GM23338 (cell line): ENCODE measurements at regions not wholly inside any gene's neighbourhood (a gene's known extent, or its start where the extent isn't known, plus 50 kb on each side); places are given as distances from the start of the nearest gene placed in this dataset.

Experiments
- ATAC-seq: fragments of 200-7000 bp; cut with Tn5 transposase; 3 replicates; pipeline ENCODE4 v1.9.1; 2020
- DNase-seq: peaks from one replicate; pipeline ENCODE4 v3.0.0-alpha.2; 2015; ENCODE audit warnings: low spot score
- H2AFZ ChIP-seq: fragments of 200-600 bp; sonication (generic); 2 replicates; pipeline ENCODE4 v1.8.0; 2016; ENCODE audit warnings: antibody characterized with exemption, mild to moderate bottlenecking, moderate library complexity
- H3F3A ChIP-seq: fragments of 200-600 bp; sonication (generic); replicated peaks from 2 replicates; pipeline ENCODE4 v1.8.0; 2017; ENCODE audit warnings: antibody characterized with exemption, mixed run types, low read depth
- H3K27ac ChIP-seq: fragments of 200-600 bp; sonication (generic); 2 replicates; pipeline ENCODE4 v1.6.1; 2016; ENCODE audit warnings: low read depth
- H3K27me3 ChIP-seq: fragments of 200-600 bp; sonication (generic); 2 replicates; pipeline ENCODE4 v1.8.0; 2016; ENCODE audit warnings: mild to moderate bottlenecking, mixed run types, moderate library complexity; ENCODE audit not compliant: insufficient read depth
- H3K36me3 ChIP-seq: fragments of 200-600 bp; sonication (generic); 2 replicates; pipeline ENCODE4 v1.8.0; 2016; ENCODE audit warnings: mild to moderate bottlenecking; ENCODE audit not compliant: insufficient read depth
- H3K4me1 ChIP-seq: fragments of 200-600 bp; sonication (generic); 2 replicates; pipeline ENCODE4 v1.8.0; 2016; ENCODE audit warnings: mild to moderate bottlenecking, moderate library complexity; ENCODE audit not compliant: insufficient read depth
- H3K4me2 ChIP-seq: fragments of 200-600 bp; sonication (generic); 2 replicates; pipeline ENCODE4 v1.7.1; 2017; ENCODE audit warnings: mixed run types
- H3K4me3 ChIP-seq: fragments of 200-600 bp; sonication (generic); 2 replicates; pipeline ENCODE4 v1.6.1; 2016; ENCODE audit warnings: mixed run types
- H3K79me2 ChIP-seq: fragments of 200-600 bp; sonication (generic); replicated peaks from 2 replicates; pipeline ENCODE4 v1.8.0; 2017; ENCODE audit warnings: mild to moderate bottlenecking; ENCODE audit not compliant: insufficient read depth
- H3K9me2 ChIP-seq: fragments of 200-600 bp; sonication (generic); 2 replicates; pipeline ENCODE4 v1.8.0; 2017; ENCODE audit not compliant: insufficient read depth
- H4K20me1 ChIP-seq: fragments of 200-600 bp; sonication (generic); replicated peaks from 2 replicates; pipeline ENCODE4 v1.8.0; 2017; ENCODE audit warnings: mild to moderate bottlenecking; ENCODE audit not compliant: insufficient read depth
- H3K27ac Mint-ChIP-seq: 2 replicates; pipeline ENCODE4 v1.8.0; 2020; ENCODE audit warnings: inconsistent platforms, mild to moderate bottlenecking, moderate library complexity, mixed read lengths
- H3K27me3 Mint-ChIP-seq: 3 replicates; pipeline ENCODE4 v1.8.0; 2022; ENCODE audit warnings: low read depth, mild to moderate bottlenecking, moderate library complexity, mixed read lengths, inconsistent platforms; ENCODE audit not compliant: insufficient read depth, poor library complexity
- H3K36me3 Mint-ChIP-seq: 3 replicates; pipeline ENCODE4 v1.8.0; 2021; ENCODE audit warnings: low read depth, mild to moderate bottlenecking, inconsistent platforms, moderate library complexity, mixed read lengths
- H3K4me1 Mint-ChIP-seq: 3 replicates; pipeline ENCODE4 v1.8.0; 2020; ENCODE audit warnings: mild to moderate bottlenecking, inconsistent platforms, mixed read lengths
- H3K4me3 Mint-ChIP-seq: 3 replicates; pipeline ENCODE4 v1.8.0; 2021; ENCODE audit warnings: moderate library complexity, mild to moderate bottlenecking, inconsistent platforms, mixed read lengths
- H3K9me3 Mint-ChIP-seq: 3 replicates; pipeline ENCODE4 v1.8.0; 2020; ENCODE audit warnings: moderate library complexity, mild to moderate bottlenecking, inconsistent platforms, mixed read lengths
- CTCF ChIP-seq, 2 experiments: fragments of 200-600 bp in 1 of 2; sonication (generic) in 1 of 2; conservative IDR thresholded peaks; 2 replicates each; pipeline versions ENCODE4 v1.5.1 to v1.6.1; 2016 to 2017; ENCODE audit warnings: antibody characterized with exemption in 2 of 2, low read depth in 2 of 2, mild to moderate bottlenecking in 2 of 2, moderate library complexity in 1 of 2
- ETS1 ChIP-seq: IDR thresholded peaks from 2 replicates; pipeline ENCODE4 v1.6.1; 2016; ENCODE audit warnings: antibody characterized with exemption
- EZH2 ChIP-seq: fragments of 200-600 bp; sonication (generic); IDR thresholded peaks from one replicate; pipeline ENCODE4 v1.8.0; 2017; ENCODE audit warnings: antibody characterized with exemption, mild to moderate bottlenecking, low read depth; ENCODE audit not compliant: unreplicated experiment
- JUNB ChIP-seq: IDR thresholded peaks from one replicate; pipeline ENCODE4 v1.6.1; 2016; ENCODE audit warnings: antibody characterized with exemption; ENCODE audit not compliant: unreplicated experiment
- NANOG ChIP-seq: IDR thresholded peaks from 2 replicates; pipeline ENCODE4 v1.6.1; 2016; ENCODE audit warnings: antibody characterized with exemption, borderline replicate concordance
- POLR2AphosphoS5 ChIP-seq: IDR thresholded peaks from 2 replicates; pipeline ENCODE4 v1.6.1; 2016; ENCODE audit warnings: antibody characterized with exemption, low read depth
- REST ChIP-seq: IDR thresholded peaks from one replicate; pipeline ENCODE4 v1.6.1; 2018; ENCODE audit warnings: antibody characterized with exemption; ENCODE audit not compliant: unreplicated experiment
- ZNF114 ChIP-seq: fragments of 250-450 bp; sonication (Bioruptor Pico); IDR thresholded peaks from 2 replicates; pipeline ENCODE4 v1.5.0; 2020; ENCODE audit warnings: mild to moderate bottlenecking, moderate library complexity
- ZNF331 ChIP-seq: fragments of 250-450 bp; sonication (Bioruptor Pico); IDR thresholded peaks from 2 replicates; pipeline ENCODE4 v1.5.0; 2020; ENCODE audit warnings: low read depth, mild to moderate bottlenecking, moderate library complexity

- ATAC-seq = no peak
- H3F3A ChIP-seq = no peaks in the 10 kb centered on the region
- no peaks in the 10 kb centered on the region for H3K36me3 Mint-ChIP-seq
Observed at GRCh38 chr4:38455092-38455862, 208.7 kb upstream of the KLF3 start.

More at GRCh38 chr4:38455092-38455862, 208.7 kb upstream of the KLF3 start:
- H3K4me1 Mint-ChIP-seq = no peaks in the 10 kb centered on the region
- Histone ChIP-seq H3K27ac (no peak overlapping the region), H3K4me3 (no peak overlapping the region), H3K79me2 (no peaks in the 10 kb centered on the region), H4K20me1 (no peaks in the 10 kb centered on the region), H3K4me2 (no peak overlapping the region), H3K27me3 (no peaks in the 10 kb centered on the region), H2AFZ (no peak overlapping the region), H3K9me2 (no peaks in the 10 kb centered on the region), H3K36me3 (no peaks in the 10 kb centered on the region), H3K4me1 (no peaks in the 10 kb centered on the region)
- H3K27ac Mint-ChIP-seq = no peak overlapping the region
- H3K9me3 Mint-ChIP-seq = no peaks in the 10 kb centered on the region
- no peak for TF ChIP-seq POLR2AphosphoS5
- TF ChIP-seq ETS1 = no peak
- no peak for TF ChIP-seq REST
- TF ChIP-seq ZNF331 (CRISPR knock-in tag) = no peak
- TF ChIP-seq ZNF114 = no peak
- no peak for TF ChIP-seq CTCF (conservative IDR thresholded peaks at IDR 0.05; ENCODE audit: low read depth in 2 of 2)
- TF ChIP-seq NANOG = no peak
- TF ChIP-seq EZH2 = no peak
- TF ChIP-seq JUNB = no peak
- no peaks in the 10 kb centered on the region for H3K27me3 Mint-ChIP-seq
- no peak for DNase-seq
- no peak overlapping the region for H3K4me3 Mint-ChIP-seq
